NCI-H2171 treated with DMSO at 0.1 percent for 48 hours (cell line): ENCODE measurements at regions not wholly inside any gene's neighbourhood (a gene's known extent, or its start where the extent isn't known, plus 50 kb on each side); places are given as distances from the start of the nearest gene placed in this dataset.
"Not testable (repeated sequence)": the region's sequence is repeated elsewhere in the genome, so short reads cannot be mapped to it uniquely, and the experiment has no call there.

ENCODE experiments used
- DNase-seq: peaks from one replicate; lab custom pipeline; 2025; lab: John Stamatoyannopoulos, UW

- DNase-seq, result no peak
Observed at GRCh38 chr6:50961611-50962010, 142.9 kb downstream of the TFAP2B start.

- DNase-seq, result no peak
Observed at GRCh38 chr6:50962213-50962759, 143.6 kb downstream of the TFAP2B start.

- DNase-seq, result no peak
Observed at GRCh38 chr6:50963952-50964351, 145.3 kb downstream of the TFAP2B start.

DNA sequence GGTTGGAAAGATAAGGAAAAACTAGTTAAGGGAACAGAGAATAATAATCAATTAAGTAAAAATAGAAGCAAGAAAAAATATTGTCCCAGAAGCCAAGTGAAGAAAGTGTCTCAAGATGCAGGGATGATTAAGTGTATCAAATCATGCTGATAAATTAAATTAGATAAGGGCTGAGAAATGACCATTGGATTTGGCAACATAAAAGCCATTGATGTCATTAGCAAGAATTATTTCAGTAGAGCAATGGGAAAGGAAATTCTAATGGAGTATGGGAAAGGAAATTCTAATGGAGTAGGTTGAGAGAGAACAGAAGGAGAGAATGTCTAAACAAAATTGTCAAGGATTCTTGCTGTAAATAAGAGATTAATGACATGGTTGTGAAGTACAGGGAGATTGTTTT lies 146.8 kb downstream of the TFAP2B start:
- no peak for DNase-seq

GRCh38 chr6:50966532-50966931 lies 147.9 kb downstream of the TFAP2B start:
- DNase-seq, result no peak

DNA sequence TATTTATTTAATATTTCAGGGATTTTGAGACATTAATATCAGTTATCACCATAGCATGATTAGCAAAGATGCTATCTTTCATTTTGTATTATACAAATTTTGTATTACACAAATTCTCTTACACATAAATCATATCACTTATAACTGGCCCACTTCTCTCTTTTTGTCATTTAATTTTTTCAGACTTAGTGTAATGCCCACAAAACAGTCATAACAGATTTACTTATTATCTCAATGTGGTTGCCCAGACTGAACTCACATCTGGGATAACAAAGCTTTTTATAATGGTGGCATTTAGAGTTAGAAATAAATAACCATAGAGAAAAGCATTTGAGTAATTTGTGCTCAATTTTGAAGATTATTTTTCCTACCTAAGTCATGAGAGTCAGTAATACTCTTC lies 148.3 kb downstream of the TFAP2B start:
- no peak for DNase-seq

- DNase-seq, result not testable (repeated sequence)
Observed at GRCh38 chr6:50968246-50968645, 149.6 kb downstream of the TFAP2B start.

DNA sequence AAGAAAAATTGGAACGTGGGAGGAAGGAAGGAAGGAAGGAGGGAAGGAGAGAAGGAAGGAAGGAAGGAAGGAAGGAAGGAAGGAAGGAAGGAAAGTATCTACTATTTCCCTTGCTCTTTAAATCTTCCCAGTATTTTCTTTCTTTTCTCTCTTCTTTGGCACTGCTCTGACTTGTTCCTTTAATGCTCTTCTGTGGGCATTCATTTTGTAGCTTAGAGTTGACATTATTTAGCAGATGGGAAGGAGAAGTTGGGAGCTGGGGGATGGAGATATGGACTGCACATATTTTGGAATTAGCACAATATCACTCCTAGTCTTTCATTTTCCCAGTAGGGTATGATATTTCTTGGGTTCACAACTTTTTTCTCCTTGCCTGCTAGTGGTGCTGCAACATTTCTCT lies 152.2 kb downstream of the TFAP2B start:
- no peak for DNase-seq

DNA sequence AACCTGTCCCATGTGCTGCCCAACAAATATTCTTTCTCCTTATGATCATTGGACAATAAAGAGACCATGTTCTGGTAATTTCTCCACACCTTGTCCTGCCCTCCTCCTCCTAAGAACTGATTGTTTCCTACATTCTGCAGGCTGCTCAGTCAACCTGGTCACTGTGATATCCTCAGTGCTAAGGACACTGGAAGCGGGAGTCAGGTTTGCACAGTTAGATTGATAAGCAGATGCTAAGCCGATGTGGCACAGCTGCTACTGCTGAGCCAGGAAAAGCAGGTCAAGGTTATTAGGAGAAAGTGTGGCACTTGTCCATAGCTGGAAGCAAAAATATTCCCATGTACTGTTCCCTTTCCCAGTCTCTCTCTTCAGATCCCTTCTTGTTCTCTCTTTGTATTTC lies 154.8 kb downstream of the TFAP2B start:
- DNase-seq, result no peak

- no peak for DNase-seq
Observed at GRCh38 chr6:50974319-50974718, 155.6 kb downstream of the TFAP2B start.

DNA sequence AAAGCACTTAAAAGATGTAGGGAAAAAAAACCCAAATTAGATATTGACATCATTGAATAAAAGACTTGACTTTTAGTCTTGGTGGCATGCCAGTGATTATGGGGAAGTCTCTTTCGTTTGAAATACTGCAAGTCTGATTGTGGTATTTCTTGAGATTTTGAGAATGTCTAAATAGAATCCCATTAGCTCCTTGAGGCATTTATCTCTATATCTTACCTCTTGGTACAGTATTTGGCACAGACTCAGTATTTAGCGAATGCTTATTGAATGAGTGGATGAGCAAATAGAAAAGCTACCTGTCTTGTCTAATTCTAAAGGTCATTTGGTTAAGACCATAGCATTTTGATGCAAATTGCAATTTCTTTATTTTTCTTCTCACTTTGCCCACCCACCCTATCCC lies 156.5 kb downstream of the TFAP2B start:
- DNase-seq, result no peak

GRCh38 chr6:50976907-50977306 lies 158.2 kb downstream of the TFAP2B start:
- no peak for DNase-seq

DNA sequence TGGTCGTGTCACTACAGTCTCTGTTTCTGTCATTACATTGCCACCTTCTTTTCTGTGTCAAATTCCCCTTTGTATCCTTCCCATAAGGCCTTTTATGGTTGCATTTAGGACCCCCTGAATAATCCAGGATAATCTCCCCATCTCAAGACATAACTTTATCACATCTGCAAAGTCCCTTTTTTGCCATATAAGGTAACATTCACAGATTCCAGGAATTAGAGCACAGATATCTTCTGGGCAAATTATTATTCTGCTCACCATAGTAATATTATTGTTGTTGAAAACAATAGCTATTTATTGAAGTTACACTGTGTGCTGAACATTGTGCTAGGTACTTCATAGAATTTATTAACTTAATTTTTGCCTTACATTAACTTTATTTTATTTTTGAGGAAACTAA lies 159.1 kb downstream of the TFAP2B start:
- no peak for DNase-seq

- no peak for DNase-seq
Observed at GRCh38 chr6:50978380-50979170, 159.9 kb downstream of the TFAP2B start.

- DNase-seq, result no peak
Observed at GRCh38 chr6:50979171-50979525, 160.5 kb downstream of the TFAP2B start.

DNA sequence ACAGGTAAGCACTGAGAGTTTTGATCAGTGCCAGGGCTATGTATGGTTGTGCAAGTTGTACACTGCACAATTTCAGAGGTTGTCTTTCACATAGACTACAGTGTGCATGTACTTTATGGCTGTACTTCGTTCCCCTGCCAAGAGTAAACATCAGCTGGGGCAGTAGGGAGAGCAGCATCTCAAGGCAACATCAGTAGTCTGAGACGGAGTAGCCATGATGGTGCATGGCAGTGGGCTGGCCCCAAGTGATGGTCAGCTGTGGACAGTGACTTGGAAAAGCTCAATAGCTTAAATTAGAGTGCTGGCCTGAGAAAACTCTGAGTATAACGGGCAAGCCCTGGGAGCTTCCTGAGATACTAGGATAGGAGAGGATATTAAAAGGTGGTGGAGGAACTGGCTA lies 165.5 kb downstream of the TFAP2B start:
- DNase-seq, result no peak

GRCh38 chr6:50986319-50986718 lies 167.6 kb downstream of the TFAP2B start:
- no peak for DNase-seq

DNA sequence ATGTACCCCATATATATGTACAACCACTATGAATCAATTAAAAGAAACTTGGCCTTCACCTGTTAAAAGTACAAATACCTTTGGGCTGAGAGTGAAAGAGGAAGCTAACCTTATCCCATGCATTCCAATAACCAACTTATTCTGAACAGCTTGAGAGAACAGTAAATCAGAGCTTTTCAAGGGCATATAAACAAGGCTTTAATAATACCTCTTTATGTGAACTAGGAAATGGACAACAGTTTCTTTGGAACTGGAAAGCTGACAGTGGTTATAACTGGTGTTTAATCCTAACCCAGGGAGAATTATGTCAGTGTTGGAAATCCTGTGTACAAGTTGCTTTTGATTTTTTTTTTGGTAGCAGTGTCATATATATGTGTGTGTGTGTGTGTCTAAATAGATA lies 170.5 kb downstream of the TFAP2B start:
- DNase-seq, result no peak

DNA sequence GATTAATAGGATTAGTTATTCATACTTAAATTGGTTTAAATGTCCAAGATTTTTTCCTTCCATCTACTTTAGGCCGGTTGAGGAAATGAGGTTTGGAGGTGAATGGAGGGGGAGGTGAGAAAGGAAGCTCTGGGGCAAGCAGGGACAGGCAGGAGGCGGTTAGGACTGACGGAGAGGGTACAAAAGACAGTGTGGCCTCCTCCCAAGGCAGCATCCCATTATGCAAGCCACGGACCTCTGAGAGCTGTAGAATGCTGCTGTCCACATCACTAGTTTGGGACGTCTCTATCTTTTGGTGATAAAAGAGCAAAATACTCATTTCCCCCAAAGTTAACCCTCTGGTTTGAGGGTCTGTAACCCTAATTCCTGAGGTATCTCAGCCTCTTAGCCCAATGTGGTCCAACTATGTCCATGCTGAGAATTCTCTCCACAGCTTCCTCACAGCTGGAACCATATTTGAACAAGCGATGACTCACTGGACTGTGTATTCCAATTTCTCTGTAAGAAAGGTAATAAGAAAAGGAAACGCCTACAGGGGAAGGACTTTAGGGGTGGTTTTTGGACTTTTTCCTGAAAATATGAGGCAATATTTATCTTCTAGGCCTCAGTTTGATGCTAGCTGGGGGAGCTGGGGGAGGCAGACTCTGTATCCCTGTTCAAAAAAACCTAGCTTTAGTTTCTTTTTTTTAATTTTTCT lies 172.2 kb downstream of the TFAP2B start:
- DNase-seq, result no peak

DNA sequence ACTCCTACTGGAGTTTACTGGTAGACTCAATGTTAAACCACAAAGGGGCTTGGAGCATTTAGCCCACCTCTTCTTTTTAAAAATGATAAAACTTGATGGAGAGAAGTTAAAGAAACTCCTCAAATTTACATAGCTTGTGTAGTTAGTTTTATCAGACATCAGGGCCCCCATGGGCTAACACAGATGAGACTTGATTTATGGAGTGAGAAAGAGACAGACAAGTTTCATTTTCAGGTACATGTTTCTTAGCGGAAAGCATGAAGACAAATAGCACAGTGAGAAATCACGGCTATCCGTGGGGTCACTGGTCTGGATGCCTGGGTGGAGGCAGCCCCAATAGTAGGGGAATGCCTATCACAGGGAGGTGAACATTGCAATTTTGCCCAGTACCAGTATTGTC lies 173.6 kb downstream of the TFAP2B start:
- no peak for DNase-seq

DNA sequence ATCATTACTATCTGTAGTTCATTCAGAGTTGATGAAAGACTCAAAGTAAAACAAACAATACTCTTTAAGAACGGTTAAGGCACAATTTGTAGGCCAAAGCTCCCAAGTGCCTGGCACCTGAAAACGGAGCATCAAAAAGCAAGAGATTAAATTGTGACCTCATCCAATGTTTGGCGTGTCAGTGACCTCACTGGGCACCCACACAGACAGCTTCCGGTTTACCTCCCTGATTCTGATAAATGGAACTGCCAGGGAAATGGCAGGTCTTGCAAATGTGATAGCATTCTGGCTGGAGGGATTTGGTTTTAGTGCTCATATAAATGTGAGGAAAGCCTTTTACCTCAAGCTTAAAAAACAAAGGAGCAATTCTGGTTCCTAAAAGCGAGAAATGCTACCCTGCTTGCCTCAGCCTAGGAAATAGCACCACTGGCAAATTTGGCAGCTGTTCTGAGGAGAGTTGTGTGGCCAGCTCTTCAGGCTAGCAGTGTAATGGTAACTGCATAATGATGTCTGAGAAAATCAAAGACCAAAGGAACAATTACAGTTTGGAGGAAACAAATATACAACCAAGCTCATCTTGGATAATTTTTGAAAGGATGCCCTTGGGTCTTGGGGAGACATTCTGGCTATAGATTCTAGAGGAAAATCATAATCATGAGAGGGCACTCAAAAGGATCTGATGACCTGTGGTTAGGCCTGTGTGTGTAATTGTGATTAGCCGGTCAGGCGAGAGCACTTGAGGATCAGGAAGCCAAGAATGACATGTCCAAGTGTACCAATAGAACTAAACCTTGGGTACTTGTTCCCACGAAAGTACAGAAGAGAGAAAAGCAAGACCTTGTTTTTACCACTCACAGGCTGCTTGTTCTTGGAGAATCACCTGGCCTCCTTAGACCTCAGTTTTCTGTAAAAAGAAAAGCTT lies 174.3 kb downstream of the TFAP2B start:
- DNase-seq, result no peak

- no peak for DNase-seq
Observed at GRCh38 chr6:50993941-50994720, 175.5 kb downstream of the TFAP2B start.
